K562 (cell line): ENCODE measurements at regions not wholly inside any gene's neighbourhood (a gene's known extent, or its start where the extent isn't known, plus 50 kb on each side); places are given as distances from the start of the nearest gene placed in this dataset.

Source experiments
- ATAC-seq: fragments of 200-7000 bp; cut with Tn5 transposase; 3 replicates; pipeline ENCODE4 v1.9.1; 2020; ENCODE audit warnings: moderate library complexity
- BruUV-seq: library from RNA; stranded (reverse); fragments of 400-500 nt; replicated peaks from 2 replicates; lab custom pipeline; 2021; lab: Mats Ljungman, UMichigan
- CTCF ChIA-PET: fragments of 300-600 bp; formaldehyde crosslinking; extraction: SDS; loops from one replicate; lab custom pipeline; 2021; ENCODE audit warnings: low intra/inter-chr PET ratio; lab: Yijun Ruan, JAX
- POLR2A ChIA-PET: fragments of 300-600, 350-650 bp; sonication (Branson Sonifier 250); formaldehyde crosslinking; extraction: SDS; loops from one replicate; lab custom pipeline; 2021; ENCODE audit warnings: antibody characterized with exemption, inconsistent platforms; lab: Yijun Ruan, JAX
- DNase-seq, 4 experiments: peaks; one replicate each; pipeline versions ENCODE4 v3.0.0 to v3.0.0-alpha.2; 2011 to 2018; ENCODE audit warnings: low spot score in 3 of 4, mixed read lengths in 3 of 4; ENCODE audit errors: extremely low read depth in 1 of 4
- FAIRE-seq: peaks from 2 replicates; lab custom pipeline; 2011; peaks lifted over from hg19 to GRCh38; lab: Jason Lieb, UNC
- H2AFZ ChIP-seq: 2 replicates; pipeline ENCODE4 v1.6.0; 2011; ENCODE audit warnings: low read depth, low read length, control low read depth, inconsistent platforms
- H3K27ac ChIP-seq: fragments of 200-600 bp; 3 replicates; pipeline ENCODE4 v1.8.0; 2011; ENCODE audit warnings: low read depth, mild to moderate bottlenecking, control low read depth, inconsistent platforms, low read length, moderate library complexity, mixed read lengths; ENCODE audit errors: extremely low read depth
- H3K27me3 ChIP-seq, 2 experiments: fragments of 300-600 bp in 1 of 2; 2 replicates in 1 of 2; 3 replicates in 1 of 2; pipeline versions ENCODE4 v1.6.0 to v1.8.0; 2011; ENCODE audit warnings: inconsistent platforms in 2 of 2, low read length in 2 of 2, mild to moderate bottlenecking in 1 of 2, mixed read lengths in 1 of 2, moderate library complexity in 1 of 2; ENCODE audit not compliant: control insufficient read depth in 2 of 2, insufficient read depth in 2 of 2
- H3K36me3 ChIP-seq: fragments of 300-600 bp; 3 replicates; pipeline ENCODE4 v1.8.0; 2011; ENCODE audit warnings: mild to moderate bottlenecking, low read length, inconsistent platforms; ENCODE audit not compliant: control insufficient read depth, insufficient read depth
- H3K4me1 ChIP-seq, 2 experiments: fragments of 200-600 bp in 1 of 2; replicated peaks in 1 of 2; 2 replicates in 1 of 2; 3 replicates in 1 of 2; pipeline versions ENCODE4 v1.5.1 to v1.8.0; 2011; ENCODE audit warnings: inconsistent platforms in 2 of 2, low read length in 2 of 2, mild to moderate bottlenecking in 1 of 2, mixed read lengths in 1 of 2, moderate library complexity in 1 of 2; ENCODE audit not compliant: control insufficient read depth in 2 of 2, insufficient read depth in 2 of 2
- H3K4me2 ChIP-seq: 2 replicates; pipeline ENCODE4 v1.6.1; 2011; ENCODE audit warnings: low read length, control low read depth, inconsistent platforms, mixed read lengths; ENCODE audit not compliant: insufficient read depth
- H3K4me3 ChIP-seq: fragments of 200-600 bp; sonication (generic), shearing (Covaris generic); 2 replicates; pipeline ENCODE4 v1.5.1; 2016; ENCODE audit warnings: control low read depth, inconsistent platforms
- H3K79me2 ChIP-seq: fragments of 200-600 bp; 3 replicates; pipeline ENCODE4 v1.8.0; 2011; ENCODE audit warnings: low read length, inconsistent platforms; ENCODE audit not compliant: control insufficient read depth, insufficient read depth
- H3K9ac ChIP-seq, 2 experiments: 2 replicates each; pipeline versions ENCODE4 v1.6.0 to v1.6.1; 2011; ENCODE audit warnings: low read depth in 2 of 2, low read length in 2 of 2, control low read depth in 1 of 2, inconsistent platforms in 1 of 2, mild to moderate bottlenecking in 1 of 2, mixed read lengths in 1 of 2; ENCODE audit not compliant: insufficient read depth in 1 of 2
- H3K9me1 ChIP-seq: one replicate; pipeline ENCODE4 v1.6.0; 2011; ENCODE audit warnings: inconsistent platforms, mild to moderate bottlenecking, low read length, moderate library complexity; ENCODE audit not compliant: control insufficient read depth, insufficient read depth
- H3K9me3 ChIP-seq: replicated peaks from 2 replicates; pipeline ENCODE4 v1.5.1; 2011; ENCODE audit warnings: low read depth, low read length, inconsistent platforms; ENCODE audit not compliant: control insufficient read depth, insufficient read depth
- H4K20me1 ChIP-seq: replicated peaks from 2 replicates; pipeline ENCODE4 v1.6.1; 2011; ENCODE audit warnings: low read length, inconsistent platforms, mixed read lengths; ENCODE audit not compliant: control insufficient read depth, insufficient read depth
- CBX8 ChIP-seq: fragments of 200-600 bp; sonication (generic); IDR thresholded peaks from 2 replicates; pipeline ENCODE4 v1.6.1; 2012; ENCODE audit warnings: borderline replicate concordance, mixed run types, low read depth, mild to moderate bottlenecking, moderate library complexity, mixed read lengths, low read length, control low read depth, inconsistent platforms; ENCODE audit not compliant: poor library complexity, severe bottlenecking; ENCODE audit errors: extremely low read depth
- HMG20A ChIP-seq: fragments of 450-650 bp; formaldehyde crosslinking; conservative IDR thresholded peaks from 2 replicates; pipeline ENCODE4 v1.4.0; 2020; ENCODE audit warnings: mild to moderate bottlenecking, mixed read lengths
- ZBTB34 ChIP-seq: fragments of 250-450 bp; sonication (Bioruptor Pico); IDR thresholded peaks from 2 replicates; pipeline ENCODE4 v1.8.0; 2021; ENCODE audit warnings: mild to moderate bottlenecking, moderate library complexity
- ZNF408 ChIP-seq: fragments of 250-450 bp; sonication (Bioruptor Pico); IDR thresholded peaks from 2 replicates; pipeline ENCODE4 v1.4.0; 2020; ENCODE audit warnings: low read depth, mild to moderate bottlenecking, moderate library complexity
- WGBS: fragments of 100-300 bp; shearing (Covaris generic); methylation state at CpG from one replicate; pipeline ENCODE4 v1.1.6; 2016; ENCODE audit warnings: low coverage, mixed read lengths; ENCODE audit not compliant: insufficient coverage; ENCODE audit errors: missing lambda C conversion rate; 5-methylcytosine and 5-hydroxymethylcytosine counted together
- in situ Hi-C: fragments of 300-500 bp; cut with MboI; formaldehyde crosslinking; loops from 4 replicates; pipeline ENCODE4 v1.15.0; 2018; ENCODE audit warnings: inconsistent platforms, mixed read lengths
- intact Hi-C: fragments of 100-400 bp; cut with micrococcal nuclease; formaldehyde crosslinking; loops from 2 replicates; pipeline ENCODE4 v1.14.2; 2022
- TF ChIP-seq, protein P1 (sequence below), 2 experiments: fragments of 450-650 bp in 1 of 2; IDR thresholded peaks; 2 replicates each; pipeline ENCODE4 v1.6.1; 2011 to 2017; ENCODE audit warnings: low read depth in 2 of 2, antibody characterized with exemption in 1 of 2, borderline replicate concordance in 1 of 2, low read length in 1 of 2, mild to moderate bottlenecking in 1 of 2, mixed read lengths in 1 of 2; ENCODE audit not compliant: control insufficient read depth in 1 of 2
- TF ChIP-seq, protein P2 (sequence below): fragments of 250-450 bp; sonication (Bioruptor Pico); IDR thresholded peaks from 2 replicates; pipeline ENCODE4 v1.9.0; 2021; ENCODE audit warnings: mild to moderate bottlenecking

GRCh38 chr5:125551797-125552196 is 805.4 kb upstream of the ZNF608 start:
- H3K9me1 ChIP-seq: no peaks in the 10 kb centered on the region
- no peak for FAIRE-seq
- H3K79me2 ChIP-seq: no peaks in the 10 kb centered on the region
- in situ Hi-C loops (no loop called here), intact Hi-C loops (no loop called here)
- CTCF ChIA-PET: no interaction called here
- H3K4me1 ChIP-seq: no peaks in the 10 kb centered on the region
- BruUV-seq: no TSS peak
- no peaks in the 10 kb centered on the region for H3K36me3 ChIP-seq
- H3K27ac ChIP-seq: no peak overlapping the region
- no peak overlapping the region for H3K4me2 ChIP-seq
- 0% methylated on average over 4 of the region's 4 CpGs for WGBS
- no peak overlapping the region for H3K4me3 ChIP-seq
- H4K20me1 ChIP-seq: no peaks in the 10 kb centered on the region
- TF ChIP-seq CBX8 (no peak), ZBTB34 (CRISPR knock-in tag) (no peak), ZNF408 (CRISPR knock-in tag) (no peak), HMG20A (CRISPR knock-in tag) (no peak)
- TF ChIP-seq, protein P1, sequence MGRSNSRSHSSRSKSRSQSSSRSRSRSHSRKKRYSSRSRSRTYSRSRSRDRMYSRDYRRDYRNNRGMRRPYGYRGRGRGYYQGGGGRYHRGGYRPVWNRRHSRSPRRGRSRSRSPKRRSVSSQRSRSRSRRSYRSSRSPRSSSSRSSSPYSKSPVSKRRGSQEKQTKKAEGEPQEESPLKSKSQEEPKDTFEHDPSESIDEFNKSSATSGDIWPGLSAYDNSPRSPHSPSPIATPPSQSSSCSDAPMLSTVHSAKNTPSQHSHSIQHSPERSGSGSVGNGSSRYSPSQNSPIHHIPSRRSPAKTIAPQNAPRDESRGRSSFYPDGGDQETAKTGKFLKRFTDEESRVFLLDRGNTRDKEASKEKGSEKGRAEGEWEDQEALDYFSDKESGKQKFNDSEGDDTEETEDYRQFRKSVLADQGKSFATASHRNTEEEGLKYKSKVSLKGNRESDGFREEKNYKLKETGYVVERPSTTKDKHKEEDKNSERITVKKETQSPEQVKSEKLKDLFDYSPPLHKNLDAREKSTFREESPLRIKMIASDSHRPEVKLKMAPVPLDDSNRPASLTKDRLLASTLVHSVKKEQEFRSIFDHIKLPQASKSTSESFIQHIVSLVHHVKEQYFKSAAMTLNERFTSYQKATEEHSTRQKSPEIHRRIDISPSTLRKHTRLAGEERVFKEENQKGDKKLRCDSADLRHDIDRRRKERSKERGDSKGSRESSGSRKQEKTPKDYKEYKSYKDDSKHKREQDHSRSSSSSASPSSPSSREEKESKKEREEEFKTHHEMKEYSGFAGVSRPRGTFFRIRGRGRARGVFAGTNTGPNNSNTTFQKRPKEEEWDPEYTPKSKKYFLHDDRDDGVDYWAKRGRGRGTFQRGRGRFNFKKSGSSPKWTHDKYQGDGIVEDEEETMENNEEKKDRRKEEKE (IDR thresholded peaks at IDR 0.05; ENCODE audit: borderline replicate concordance in 1 of 2, control insufficient read depth in 1 of 2, low read depth in 2 of 2, low read length in 1 of 2): no peak
- TF ChIP-seq, protein P2, sequence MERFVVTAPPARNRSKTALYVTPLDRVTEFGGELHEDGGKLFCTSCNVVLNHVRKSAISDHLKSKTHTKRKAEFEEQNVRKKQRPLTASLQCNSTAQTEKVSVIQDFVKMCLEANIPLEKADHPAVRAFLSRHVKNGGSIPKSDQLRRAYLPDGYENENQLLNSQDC (CRISPR knock-in tag): no peak
- POLR2A ChIA-PET: no interaction called here
- no peak overlapping the region for H2AFZ ChIP-seq
- H3K9me3 ChIP-seq: 0 out of 2 replicates have a peak, but pooled peaks cover 3% of the 10 kb centered on the region
- H3K27me3 ChIP-seq: no peaks in the 10 kb centered on the region
- H3K9ac ChIP-seq: no peak overlapping the region
- no peak for DNase-seq
- no peak for ATAC-seq
